K562 (cell line): ENCODE measurements at regions not wholly inside any gene's neighbourhood (a gene's known extent, or its start where the extent isn't known, plus 50 kb on each side); places are given as distances from the start of the nearest gene placed in this dataset.

Experiments
- GATA2 ChIP-seq: sonication (generic); formaldehyde crosslinking; IDR thresholded peaks from 2 replicates; pipeline ENCODE4 v1.4.0; 2020; ENCODE audit warnings: mild to moderate bottlenecking, missing genetic modification reagents
- LCOR ChIP-seq: sonication (generic); formaldehyde crosslinking; IDR thresholded peaks from 2 replicates; pipeline ENCODE4 v1.8.0; 2022; ENCODE audit warnings: mild to moderate bottlenecking, missing genetic modification reagents
- MXI1 ChIP-seq: IDR thresholded peaks from 2 replicates; pipeline ENCODE4 v1.6.1; 2011; ENCODE audit warnings: low read depth, mild to moderate bottlenecking, improper control_type of control experiment, low read length
- NBN ChIP-seq: fragments of 450-650 bp; IDR thresholded peaks from 2 replicates; pipeline ENCODE4 v1.6.1; 2016; ENCODE audit warnings: low read depth, mild to moderate bottlenecking
- NONO ChIP-seq, 2 experiments: fragments of 200-400 bp in 1 of 2; fragments of 450-650 bp in 1 of 2; formaldehyde crosslinking in 1 of 2; IDR thresholded peaks; 2 replicates each; pipeline ENCODE4 v1.6.1; 2017; ENCODE audit warnings: low read depth in 2 of 2, mild to moderate bottlenecking in 2 of 2, moderate library complexity in 2 of 2, low read length in 1 of 2
- POU5F1 ChIP-seq: fragments of 150-350 bp; IDR thresholded peaks from 2 replicates; pipeline ENCODE4 v1.6.1; 2014; ENCODE audit warnings: borderline replicate concordance, low read length, low read depth, mild to moderate bottlenecking; ENCODE audit not compliant: partially characterized antibody
- STAG1 ChIP-seq: sonication (generic); formaldehyde crosslinking; IDR thresholded peaks from 2 replicates; pipeline ENCODE4 v1.5.0; 2020; ENCODE audit warnings: missing genetic modification reagents, borderline replicate concordance
- ZKSCAN8 ChIP-seq: fragments of 200-800 bp; sonication (Bioruptor generic); IDR thresholded peaks from 2 replicates; pipeline ENCODE4 v1.6.1; 2016; ENCODE audit warnings: missing genetic modification characterization, missing compliant biosample characterization
- ZNF311 ChIP-seq: fragments of 250-450 bp; sonication (Bioruptor Pico); IDR thresholded peaks from 2 replicates; pipeline ENCODE4 v1.4.0; 2020; ENCODE audit warnings: mild to moderate bottlenecking, moderate library complexity
- TF ChIP-seq, protein P1 (sequence below), 2 experiments: fragments of 150-350 bp in 1 of 2; IDR thresholded peaks; 2 replicates each; pipeline ENCODE4 v1.6.1; 2012 to 2016; ENCODE audit warnings: low read depth in 2 of 2, low read length in 2 of 2, mild to moderate bottlenecking in 1 of 2, moderate library complexity in 1 of 2
- TF ChIP-seq, protein P2 (sequence below): fragments of 450-650 bp; IDR thresholded peaks from 2 replicates; pipeline ENCODE4 v1.6.1; 2016; ENCODE audit warnings: mild to moderate bottlenecking
- TF ChIP-seq, protein P3 (sequence below): IDR thresholded peaks from 2 replicates; pipeline ENCODE4 v1.6.1; 2012; ENCODE audit warnings: low read depth, low read length, improper control_type of control experiment, borderline replicate concordance
- TF ChIP-seq, protein P4 (sequence below): sonication (generic); formaldehyde crosslinking; IDR thresholded peaks from 2 replicates; pipeline ENCODE4 v1.8.0; 2022; ENCODE audit warnings: missing genetic modification reagents, mild to moderate bottlenecking, borderline replicate concordance
- TF ChIP-seq, protein P5 (sequence below): fragments of 450-650 bp; IDR thresholded peaks from 2 replicates; pipeline ENCODE4 v1.6.1; 2016; ENCODE audit warnings: low read depth, mild to moderate bottlenecking, moderate library complexity

GRCh38 chr2:88250404-88250803 is 80.3 kb downstream of the THNSL2 start (continued):
- TF ChIP-seq, protein P1, sequence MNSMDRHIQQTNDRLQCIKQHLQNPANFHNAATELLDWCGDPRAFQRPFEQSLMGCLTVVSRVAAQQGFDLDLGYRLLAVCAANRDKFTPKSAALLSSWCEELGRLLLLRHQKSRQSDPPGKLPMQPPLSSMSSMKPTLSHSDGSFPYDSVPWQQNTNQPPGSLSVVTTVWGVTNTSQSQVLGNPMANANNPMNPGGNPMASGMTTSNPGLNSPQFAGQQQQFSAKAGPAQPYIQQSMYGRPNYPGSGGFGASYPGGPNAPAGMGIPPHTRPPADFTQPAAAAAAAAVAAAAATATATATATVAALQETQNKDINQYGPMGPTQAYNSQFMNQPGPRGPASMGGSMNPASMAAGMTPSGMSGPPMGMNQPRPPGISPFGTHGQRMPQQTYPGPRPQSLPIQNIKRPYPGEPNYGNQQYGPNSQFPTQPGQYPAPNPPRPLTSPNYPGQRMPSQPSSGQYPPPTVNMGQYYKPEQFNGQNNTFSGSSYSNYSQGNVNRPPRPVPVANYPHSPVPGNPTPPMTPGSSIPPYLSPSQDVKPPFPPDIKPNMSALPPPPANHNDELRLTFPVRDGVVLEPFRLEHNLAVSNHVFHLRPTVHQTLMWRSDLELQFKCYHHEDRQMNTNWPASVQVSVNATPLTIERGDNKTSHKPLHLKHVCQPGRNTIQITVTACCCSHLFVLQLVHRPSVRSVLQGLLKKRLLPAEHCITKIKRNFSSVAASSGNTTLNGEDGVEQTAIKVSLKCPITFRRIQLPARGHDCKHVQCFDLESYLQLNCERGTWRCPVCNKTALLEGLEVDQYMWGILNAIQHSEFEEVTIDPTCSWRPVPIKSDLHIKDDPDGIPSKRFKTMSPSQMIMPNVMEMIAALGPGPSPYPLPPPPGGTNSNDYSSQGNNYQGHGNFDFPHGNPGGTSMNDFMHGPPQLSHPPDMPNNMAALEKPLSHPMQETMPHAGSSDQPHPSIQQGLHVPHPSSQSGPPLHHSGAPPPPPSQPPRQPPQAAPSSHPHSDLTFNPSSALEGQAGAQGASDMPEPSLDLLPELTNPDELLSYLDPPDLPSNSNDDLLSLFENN (IDR thresholded peaks at IDR 0.05; ENCODE audit: low read depth in 2 of 2, low read length in 2 of 2) = peak in 1 of 2 experiments; percentile 90; a peak in 2 of 4 replicates
- TF ChIP-seq, protein P2, sequence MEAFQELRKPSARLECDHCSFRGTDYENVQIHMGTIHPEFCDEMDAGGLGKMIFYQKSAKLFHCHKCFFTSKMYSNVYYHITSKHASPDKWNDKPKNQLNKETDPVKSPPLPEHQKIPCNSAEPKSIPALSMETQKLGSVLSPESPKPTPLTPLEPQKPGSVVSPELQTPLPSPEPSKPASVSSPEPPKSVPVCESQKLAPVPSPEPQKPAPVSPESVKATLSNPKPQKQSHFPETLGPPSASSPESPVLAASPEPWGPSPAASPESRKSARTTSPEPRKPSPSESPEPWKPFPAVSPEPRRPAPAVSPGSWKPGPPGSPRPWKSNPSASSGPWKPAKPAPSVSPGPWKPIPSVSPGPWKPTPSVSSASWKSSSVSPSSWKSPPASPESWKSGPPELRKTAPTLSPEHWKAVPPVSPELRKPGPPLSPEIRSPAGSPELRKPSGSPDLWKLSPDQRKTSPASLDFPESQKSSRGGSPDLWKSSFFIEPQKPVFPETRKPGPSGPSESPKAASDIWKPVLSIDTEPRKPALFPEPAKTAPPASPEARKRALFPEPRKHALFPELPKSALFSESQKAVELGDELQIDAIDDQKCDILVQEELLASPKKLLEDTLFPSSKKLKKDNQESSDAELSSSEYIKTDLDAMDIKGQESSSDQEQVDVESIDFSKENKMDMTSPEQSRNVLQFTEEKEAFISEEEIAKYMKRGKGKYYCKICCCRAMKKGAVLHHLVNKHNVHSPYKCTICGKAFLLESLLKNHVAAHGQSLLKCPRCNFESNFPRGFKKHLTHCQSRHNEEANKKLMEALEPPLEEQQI = peak; percentile 74; the same call in 1 of the 2 replicates
- TF ChIP-seq STAG1 (CRISPR knock-in tag) (no peak), ZNF311 (CRISPR knock-in tag) (no peak), NBN (peak; percentile 96), POU5F1 (no peak), ZKSCAN8 (CRISPR knock-in tag) (peak; percentile 81; the same call in 1 of the 2 replicates), NONO (IDR thresholded peaks at IDR 0.05; ENCODE audit: low read depth in 2 of 2, low read length in 1 of 2) (0 out of 4 replicates have a peak, but pooled peaks of 1 of the 2 experiments have one; percentile 39), LCOR (0 out of 2 replicates have a peak, but pooled peaks have one; percentile 22), MXI1 (peak; percentile 73; the same call in 1 of the 2 replicates), GATA2 (CRISPR knock-in tag) (peak; percentile 80; the same call in 1 of the 2 replicates)
- TF ChIP-seq, protein P3, sequence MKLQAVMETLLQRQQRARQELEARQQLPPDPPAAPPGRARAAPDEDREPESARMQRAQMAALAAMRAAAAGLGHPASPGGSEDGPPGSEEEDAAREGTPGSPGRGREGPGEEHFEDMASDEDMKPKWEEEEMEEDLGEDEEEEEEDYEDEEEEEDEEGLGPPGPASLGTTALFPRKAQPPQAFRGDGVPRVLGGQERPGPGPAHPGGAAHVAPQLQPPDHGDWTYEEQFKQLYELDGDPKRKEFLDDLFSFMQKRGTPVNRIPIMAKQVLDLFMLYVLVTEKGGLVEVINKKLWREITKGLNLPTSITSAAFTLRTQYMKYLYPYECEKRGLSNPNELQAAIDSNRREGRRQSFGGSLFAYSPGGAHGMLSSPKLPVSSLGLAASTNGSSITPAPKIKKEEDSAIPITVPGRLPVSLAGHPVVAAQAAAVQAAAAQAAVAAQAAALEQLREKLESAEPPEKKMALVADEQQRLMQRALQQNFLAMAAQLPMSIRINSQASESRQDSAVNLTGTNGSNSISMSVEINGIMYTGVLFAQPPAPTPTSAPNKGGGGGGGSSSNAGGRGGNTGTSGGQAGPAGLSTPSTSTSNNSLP = peak; percentile 62; the same call in 1 of the 2 replicates
- TF ChIP-seq, protein P4, sequence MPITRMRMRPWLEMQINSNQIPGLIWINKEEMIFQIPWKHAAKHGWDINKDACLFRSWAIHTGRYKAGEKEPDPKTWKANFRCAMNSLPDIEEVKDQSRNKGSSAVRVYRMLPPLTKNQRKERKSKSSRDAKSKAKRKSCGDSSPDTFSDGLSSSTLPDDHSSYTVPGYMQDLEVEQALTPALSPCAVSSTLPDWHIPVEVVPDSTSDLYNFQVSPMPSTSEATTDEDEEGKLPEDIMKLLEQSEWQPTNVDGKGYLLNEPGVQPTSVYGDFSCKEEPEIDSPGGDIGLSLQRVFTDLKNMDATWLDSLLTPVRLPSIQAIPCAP (CRISPR knock-in tag) = no peak
- TF ChIP-seq, protein P5, sequence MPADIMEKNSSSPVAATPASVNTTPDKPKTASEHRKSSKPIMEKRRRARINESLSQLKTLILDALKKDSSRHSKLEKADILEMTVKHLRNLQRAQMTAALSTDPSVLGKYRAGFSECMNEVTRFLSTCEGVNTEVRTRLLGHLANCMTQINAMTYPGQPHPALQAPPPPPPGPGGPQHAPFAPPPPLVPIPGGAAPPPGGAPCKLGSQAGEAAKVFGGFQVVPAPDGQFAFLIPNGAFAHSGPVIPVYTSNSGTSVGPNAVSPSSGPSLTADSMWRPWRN = peak; percentile 60; the same call in 1 of the 2 replicates
